H1 (cell line): ENCODE measurements at regions not wholly inside any gene's neighbourhood (a gene's known extent, or its start where the extent isn't known, plus 50 kb on each side); places are given as distances from the start of the nearest gene placed in this dataset.

Source experiments
- CTCF ChIA-PET: fragments of 300-600 bp; sonication (Branson Sonifier 250); formaldehyde crosslinking; loops from one replicate; lab custom pipeline; 2021; ENCODE audit not compliant: partially characterized antibody; lab: Charles Lee
- POLR2A ChIA-PET: fragments of 300-600 bp; sonication (Branson Sonifier 250); formaldehyde crosslinking; loops from one replicate; lab custom pipeline; 2021; ENCODE audit warnings: inconsistent platforms; ENCODE audit not compliant: partially characterized antibody; lab: Charles Lee
- DNase-seq, 2 experiments: peaks; one replicate each; pipeline versions ENCODE4 v3.0.0 to v3.0.0-alpha.2; 2010 to 2022; ENCODE audit warnings: low spot score in 2 of 2, low read depth in 1 of 2, mixed read lengths in 1 of 2
- FAIRE-seq: peaks from 2 replicates; lab custom pipeline; 2011; peaks lifted over from hg19 to GRCh38; lab: Jason Lieb, UNC
- H2AFZ ChIP-seq: 2 replicates; pipeline ENCODE4 v1.8.1; 2012; ENCODE audit warnings: low read length, inconsistent platforms
- H2AK5ac ChIP-seq: 2 replicates; pipeline ENCODE4 v1.6.1; 2013; ENCODE audit warnings: low read depth, low read length
- H2BK120ac ChIP-seq: replicated peaks from 2 replicates; pipeline ENCODE3; 2013; ENCODE audit warnings: low read depth, low read length, inconsistent platforms
- H2BK12ac ChIP-seq: 2 replicates; pipeline ENCODE4 v1.6.1; 2013; ENCODE audit warnings: low read depth, low read length
- H2BK15ac ChIP-seq: 2 replicates; pipeline ENCODE4 v1.6.1; 2013; ENCODE audit warnings: low read length
- H2BK20ac ChIP-seq: 2 replicates; pipeline ENCODE4 v1.6.1; 2013; ENCODE audit warnings: low read length
- H2BK5ac ChIP-seq: 2 replicates; pipeline ENCODE4 v1.6.1; 2013; ENCODE audit warnings: low read depth, low read length
- H3K14ac ChIP-seq: 2 replicates; pipeline ENCODE4 v1.6.1; 2013; ENCODE audit warnings: inconsistent platforms; ENCODE audit not compliant: insufficient read length
- H3K18ac ChIP-seq: 2 replicates; pipeline ENCODE4 v1.6.1; 2013; ENCODE audit warnings: low read length; ENCODE audit errors: extremely low read depth
- H3K23ac ChIP-seq: 2 replicates; pipeline ENCODE4 v1.6.1; 2013; ENCODE audit warnings: inconsistent platforms; ENCODE audit not compliant: insufficient read length
- H3K23me2 ChIP-seq: 2 replicates; pipeline ENCODE4 v1.6.1; 2013; ENCODE audit warnings: low read depth, low read length
- H3K27ac ChIP-seq: 2 replicates; pipeline ENCODE4 v1.6.1; 2011; ENCODE audit warnings: low read depth, low read length, inconsistent platforms
- H3K27me3 ChIP-seq, 4 experiments: replicated peaks in 1 of 4; 1 replicate in 1 of 4; 2 replicates in 3 of 4; pipeline versions ENCODE4 v1.6.1 to v1.8.1; 2011 to 2013; ENCODE audit warnings: low read length in 3 of 4, mild to moderate bottlenecking in 3 of 4, inconsistent platforms in 2 of 4, mixed read lengths in 2 of 4, moderate library complexity in 1 of 4; ENCODE audit not compliant: control insufficient read depth in 3 of 4, insufficient read depth in 3 of 4; ENCODE audit errors: extremely low read depth in 1 of 4
- H3K36me3 ChIP-seq, 4 experiments: 2 replicates each; pipeline versions ENCODE4 v1.6.1 to v1.8.1; 2011 to 2013; ENCODE audit warnings: mild to moderate bottlenecking in 4 of 4, low read length in 3 of 4, moderate library complexity in 2 of 4, control low read depth in 1 of 4, inconsistent platforms in 1 of 4; ENCODE audit not compliant: insufficient read depth in 4 of 4, control insufficient read depth in 2 of 4
- H3K4ac ChIP-seq: replicated peaks from 2 replicates; pipeline ENCODE3; 2013; ENCODE audit warnings: low read length, low read depth, mixed read lengths, inconsistent platforms; ENCODE audit not compliant: insufficient read length
- H3K4me1 ChIP-seq, 4 experiments: replicated peaks in 1 of 4; 1 replicate in 1 of 4; 2 replicates in 3 of 4; pipeline versions ENCODE4 v1.6.1 to v1.8.1; 2011 to 2013; ENCODE audit warnings: low read length in 3 of 4, inconsistent platforms in 2 of 4, mixed read lengths in 1 of 4; ENCODE audit not compliant: insufficient read depth in 4 of 4, control insufficient read depth in 3 of 4
- H3K4me2 ChIP-seq, 2 experiments: 2 replicates each; pipeline versions ENCODE4 v1.6.1 to v1.8.1; 2011 to 2013; ENCODE audit warnings: low read depth in 2 of 2, low read length in 2 of 2, control low read depth in 1 of 2, inconsistent platforms in 1 of 2, mild to moderate bottlenecking in 1 of 2; ENCODE audit not compliant: insufficient read depth in 1 of 2
- H3K4me3 ChIP-seq, 4 experiments: fragments of 200-600, 300-600 bp in 1 of 4; sonication (generic), shearing (Covaris generic), sonication (Bioruptor Twin) in 1 of 4; 2 replicates each; pipeline versions ENCODE4 v1.5.1 to v1.8.1; 2011 to 2016; ENCODE audit warnings: low read length in 4 of 4, low read depth in 3 of 4, control low read depth in 2 of 4, inconsistent platforms in 2 of 4, mild to moderate bottlenecking in 2 of 4, mixed read lengths in 1 of 4, moderate library complexity in 1 of 4; ENCODE audit not compliant: insufficient read depth in 2 of 4; ENCODE audit errors: extremely low read depth in 1 of 4
- H3K56ac ChIP-seq: replicated peaks from 2 replicates; pipeline ENCODE3; 2013; ENCODE audit warnings: low read depth, mild to moderate bottlenecking, mixed read lengths, low read length, inconsistent platforms; ENCODE audit not compliant: insufficient read length
- H3K79me1 ChIP-seq: 2 replicates; pipeline ENCODE4 v1.6.1; 2013; ENCODE audit warnings: low read depth, low read length, control low read depth
- H3K79me2 ChIP-seq, 2 experiments: 2 replicates each; pipeline versions ENCODE4 v1.6.1 to v1.8.1; 2012 to 2013; ENCODE audit warnings: low read length in 2 of 2, mild to moderate bottlenecking in 2 of 2, inconsistent platforms in 1 of 2; ENCODE audit not compliant: insufficient read depth in 2 of 2, control insufficient read depth in 1 of 2
- H3K9ac ChIP-seq, 4 experiments: replicated peaks in 1 of 4; 1 replicate in 1 of 4; 2 replicates in 3 of 4; pipeline versions ENCODE4 v1.6.1 to v1.8.1; 2011 to 2013; ENCODE audit warnings: low read depth in 3 of 4, low read length in 3 of 4, control low read depth in 2 of 4, mild to moderate bottlenecking in 2 of 4, moderate library complexity in 2 of 4, inconsistent platforms in 1 of 4; ENCODE audit errors: extremely low read depth in 1 of 4
- H3K9me3 ChIP-seq, 2 experiments: 2 replicates each; pipeline versions ENCODE4 v1.6.1 to v1.8.1; 2012 to 2013; ENCODE audit warnings: mild to moderate bottlenecking in 2 of 2, moderate library complexity in 2 of 2, control low read depth in 1 of 2, inconsistent platforms in 1 of 2, low read depth in 1 of 2, low read length in 1 of 2, mixed read lengths in 1 of 2; ENCODE audit not compliant: insufficient read depth in 2 of 2
- H4K20me1 ChIP-seq, 2 experiments: replicated peaks in 1 of 2; 2 replicates each; pipeline versions ENCODE3 to v1.8.1; 2011 to 2013; ENCODE audit warnings: inconsistent platforms in 2 of 2, low read length in 2 of 2, mild to moderate bottlenecking in 1 of 2; ENCODE audit not compliant: insufficient read depth in 2 of 2, control insufficient read depth in 1 of 2
- H4K5ac ChIP-seq: 2 replicates; pipeline ENCODE4 v1.6.1; 2013; ENCODE audit warnings: low read length, low read depth, mixed read lengths, inconsistent platforms; ENCODE audit not compliant: insufficient read length
- H4K8ac ChIP-seq: 2 replicates; pipeline ENCODE4 v1.8.0; 2013; ENCODE audit warnings: mild to moderate bottlenecking, moderate library complexity, low read length, inconsistent platforms; ENCODE audit not compliant: insufficient read depth; ENCODE audit errors: extremely low read depth
- H4K91ac ChIP-seq: replicated peaks from 2 replicates; pipeline ENCODE3; 2013; ENCODE audit warnings: low read length, mixed read lengths, inconsistent platforms; ENCODE audit not compliant: insufficient read length
- E2F6 ChIP-seq: IDR thresholded peaks from 2 replicates; pipeline ENCODE4 v1.6.1; 2012; ENCODE audit warnings: inconsistent platforms
- GABPA ChIP-seq: IDR thresholded peaks from 2 replicates; pipeline ENCODE4 v1.6.1; 2011; ENCODE audit warnings: mild to moderate bottlenecking, low read length, moderate library complexity, borderline replicate concordance; ENCODE audit not compliant: insufficient read depth
- JUN ChIP-seq: IDR thresholded peaks from 2 replicates; pipeline ENCODE4 v1.6.1; 2011; ENCODE audit warnings: low read depth, mild to moderate bottlenecking, improper control_type of control experiment, low read length
- MAFK ChIP-seq: IDR thresholded peaks from 2 replicates; pipeline ENCODE4 v1.6.1; 2012; ENCODE audit warnings: low read depth, mild to moderate bottlenecking, improper control_type of control experiment, low read length
- PHF8 ChIP-seq: fragments of 200-600 bp; sonication (generic); conservative IDR thresholded peaks from 2 replicates; pipeline ENCODE4 v1.7.1; 2012; ENCODE audit warnings: low read depth, mild to moderate bottlenecking, inconsistent platforms, low read length, moderate library complexity
- SP4 ChIP-seq: IDR thresholded peaks from 2 replicates; pipeline ENCODE4 v1.6.1; 2012; ENCODE audit warnings: low read length, inconsistent platforms
- SRF ChIP-seq: IDR thresholded peaks from 2 replicates; pipeline ENCODE4 v1.6.1; 2011; ENCODE audit warnings: mild to moderate bottlenecking, low read depth, low read length, moderate library complexity
- SUZ12 ChIP-seq: fragments of 200-600 bp; sonication (generic); IDR thresholded peaks from 2 replicates; pipeline ENCODE4 v1.6.1; 2012; ENCODE audit warnings: mild to moderate bottlenecking, inconsistent platforms, low read length, moderate library complexity, mixed read lengths
- TAF7 ChIP-seq: optimal IDR thresholded peaks from 2 replicates; pipeline ENCODE3; 2011; ENCODE audit warnings: low read depth, mild to moderate bottlenecking, inconsistent platforms, low read length, moderate library complexity, borderline replicate concordance
- WGBS, 2 experiments: shearing (Covaris generic) in 1 of 2; methylation state at CpG; one replicate each; pipeline versions ENCODE4 v1.1.6 to v1.1.7; 2013 to 2015; ENCODE audit warnings: low lambda C conversion rate in 2 of 2, mixed read lengths in 2 of 2, inconsistent platforms in 1 of 2, low coverage in 1 of 2, missing lambda C conversion rate in 1 of 2; ENCODE audit not compliant: insufficient replicate concordance in 2 of 2, insufficient coverage in 1 of 2, insufficient read length in 1 of 2; ENCODE audit errors: extremely low coverage in 1 of 2, missing lambda C conversion rate in 1 of 2; 5-methylcytosine and 5-hydroxymethylcytosine counted together
- TF ChIP-seq, protein P1 (sequence below): IDR thresholded peaks from 2 replicates; pipeline ENCODE4 v1.6.1; 2011; ENCODE audit warnings: low read depth, mild to moderate bottlenecking, low read length; ENCODE audit not compliant: insufficient read depth

DNA sequence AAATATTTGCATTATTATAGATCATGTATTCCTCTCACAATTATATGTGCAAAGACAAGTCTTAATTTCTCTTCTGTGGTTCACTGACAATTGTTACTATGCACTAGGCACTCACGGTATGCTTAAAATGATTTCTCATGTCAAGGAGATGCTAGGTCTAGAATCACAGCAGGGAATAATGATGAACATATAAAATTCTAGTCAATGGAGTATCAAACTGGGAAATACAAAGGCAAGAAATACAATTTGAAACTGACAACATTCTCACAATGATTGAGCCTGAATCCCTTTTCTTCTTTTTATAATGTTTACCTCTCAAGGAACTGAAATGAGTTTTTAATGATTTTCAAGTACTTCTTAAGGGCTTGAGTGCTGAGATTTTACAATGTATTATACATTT lies 302.3 kb upstream of the GRAMD2B start:
- no peak overlapping the region for H2AK5ac ChIP-seq
- no peak overlapping the region for H3K18ac ChIP-seq
- ChIA-PET CTCF (no interaction called here), POLR2A (no interaction called here)
- H3K27ac ChIP-seq: no peak overlapping the region
- no peak overlapping the region for H4K91ac ChIP-seq
- no peak overlapping the region for H2BK20ac ChIP-seq
- no peak overlapping the region for H2BK15ac ChIP-seq
- H3K9ac ChIP-seq: no peak overlapping the region
- H2BK5ac ChIP-seq: no peak overlapping the region
- no peak overlapping the region for H3K23ac ChIP-seq
- no peaks in the 10 kb centered on the region for H3K23me2 ChIP-seq
- H3K4ac ChIP-seq: no peak overlapping the region
- no peaks in the 10 kb centered on the region for H3K36me3 ChIP-seq
- H3K56ac ChIP-seq: no peak overlapping the region
- no peaks in the 10 kb centered on the region for H4K20me1 ChIP-seq
- no peak overlapping the region for H3K14ac ChIP-seq
- no peak for DNase-seq
- no peak overlapping the region for H4K8ac ChIP-seq
- H3K27me3 ChIP-seq: no peaks in the 10 kb centered on the region
- no peak overlapping the region for H2BK120ac ChIP-seq
- H3K79me2 ChIP-seq: no peaks in the 10 kb centered on the region
- FAIRE-seq: no peak
- WGBS, 2 experiments: 93% methylated on average over 1 of the region's 1 CpG; no CpG with 5 or more reads in 1 of the 2 experiments
- no peaks in the 10 kb centered on the region for H3K9me3 ChIP-seq
- no peak overlapping the region for H2BK12ac ChIP-seq
- no peak overlapping the region for H3K4me3 ChIP-seq
- no peaks in the 10 kb centered on the region; the same call in 1 of the 2 replicates for H3K79me1 ChIP-seq
- H3K4me2 ChIP-seq: no peak overlapping the region
- H2AFZ ChIP-seq: no peak overlapping the region
- H4K5ac ChIP-seq: no peak overlapping the region
- peaks cover 0 to 15% (median 7%) of the 10 kb centered on the region in 4 experiments; a peak in 5 of 7 replicates for H3K4me1 ChIP-seq
- TF ChIP-seq PHF8: no peak
- TF ChIP-seq SP4: no peak
- no peak for TF ChIP-seq TAF7
- TF ChIP-seq, protein P1, sequence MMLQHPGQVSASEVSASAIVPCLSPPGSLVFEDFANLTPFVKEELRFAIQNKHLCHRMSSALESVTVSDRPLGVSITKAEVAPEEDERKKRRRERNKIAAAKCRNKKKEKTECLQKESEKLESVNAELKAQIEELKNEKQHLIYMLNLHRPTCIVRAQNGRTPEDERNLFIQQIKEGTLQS: no peak
- TF ChIP-seq E2F6: no peak
- TF ChIP-seq JUN: no peak
- TF ChIP-seq SRF: no peak
- no peak for TF ChIP-seq GABPA
- TF ChIP-seq SUZ12: no peak
- TF ChIP-seq MAFK: no peak
